HCT116 (cell line): ENCODE measurements at regions not wholly inside any gene's neighbourhood (a gene's known extent, or its start where the extent isn't known, plus 50 kb on each side); places are given as distances from the start of the nearest gene placed in this dataset.

Experiments used
- ATAC-seq: fragments of 200-7000 bp; cut with Tn5 transposase; 2 replicates; pipeline ENCODE4 v1.9.1; 2020; ENCODE audit warnings: mild to moderate bottlenecking, moderate library complexity
- BruUV-seq: library from RNA; stranded (reverse); fragments of 400-500 nt; replicated peaks from 2 replicates; lab custom pipeline; 2021; lab: Mats Ljungman, UMichigan
- CTCF ChIA-PET: fragments of 300-600 bp; sonication (Branson Sonifier 250); formaldehyde crosslinking; loops from one replicate; lab custom pipeline; 2021; ENCODE audit warnings: antibody characterized with exemption; lab: Charles Lee
- POLR2A ChIA-PET: fragments of 300-600, 350-600 bp; sonication (Branson Sonifier 250); formaldehyde crosslinking; loops from one replicate; lab custom pipeline; 2021; ENCODE audit warnings: antibody characterized with exemption; lab: Charles Lee
- RAD21 ChIA-PET, 2 experiments: fragments of 300-600 bp; sonication (Branson Sonifier 250); formaldehyde crosslinking; loops; one replicate each; lab custom pipeline; 2023; ENCODE audit warnings: low total read pairs in 2 of 2; ENCODE audit not compliant: uncharacterized antibody in 2 of 2, unreplicated experiment in 2 of 2, low non-redundant PET in 1 of 2; lab: Charles Lee
- DNase-seq: peaks from one replicate; pipeline ENCODE4 v3.0.0-alpha.2; 2010; ENCODE audit warnings: low read depth, low spot score
- H2AFZ ChIP-seq: fragments of 200-600 bp; shearing (Covaris generic), sonication (generic); 2 replicates; pipeline ENCODE4 v1.6.1; 2017; ENCODE audit warnings: low read depth, mixed run types, mixed read lengths, antibody characterized with exemption, low read length; ENCODE audit not compliant: poor library complexity, severe bottlenecking
- H3K27ac ChIP-seq: 2 replicates; pipeline ENCODE4 v1.5.1; 2012; ENCODE audit warnings: low read depth, low read length
- H3K27me3 ChIP-seq: fragments of 200-600 bp; sonication (generic); 2 replicates; pipeline ENCODE4 v1.6.1; 2016; ENCODE audit warnings: mixed run types, low read length, mixed read lengths; ENCODE audit not compliant: insufficient read depth
- H3K36me3 ChIP-seq, 2 experiments: fragments of 200-500 bp in 1 of 2; fragments of 200-600 bp in 1 of 2; sonication (Bioruptor generic) in 1 of 2; sonication (generic) in 1 of 2; 2 replicates each; pipeline versions ENCODE4 v1.5.1 to v1.6.1; 2014 to 2016; ENCODE audit warnings: low read length in 2 of 2, inconsistent platforms in 1 of 2, mixed read lengths in 1 of 2, mixed run types in 1 of 2; ENCODE audit not compliant: insufficient read depth in 2 of 2, control insufficient read depth in 1 of 2
- H3K4me1 ChIP-seq, 2 experiments: fragments of 200-600 bp in 1 of 2; sonication (generic) in 1 of 2; 2 replicates each; pipeline versions ENCODE4 v1.5.1 to v1.6.1; 2012 to 2017; ENCODE audit warnings: low read length in 2 of 2, inconsistent platforms in 1 of 2, mild to moderate bottlenecking in 1 of 2, mixed read lengths in 1 of 2, mixed run types in 1 of 2, moderate library complexity in 1 of 2; ENCODE audit not compliant: insufficient read depth in 2 of 2, control insufficient read depth in 1 of 2
- H3K4me2 ChIP-seq: fragments of 200-600 bp; sonication (generic); 2 replicates; pipeline ENCODE4 v1.6.1; 2017; ENCODE audit warnings: mixed run types, low read length, mixed read lengths
- H3K4me3 ChIP-seq, 2 experiments: fragments of 200-600 bp in 1 of 2; sonication (generic) in 1 of 2; replicated peaks in 1 of 2; 2 replicates each; pipeline ENCODE4 v1.5.1; 2011 to 2016; ENCODE audit warnings: low read length in 2 of 2, control low read depth in 1 of 2, low read depth in 1 of 2, mild to moderate bottlenecking in 1 of 2, mixed read lengths in 1 of 2, mixed run types in 1 of 2
- H3K79me2 ChIP-seq: fragments of 200-600 bp; sonication (generic); 2 replicates; pipeline ENCODE4 v1.6.1; 2017; ENCODE audit warnings: mild to moderate bottlenecking, mixed run types, low read length, moderate library complexity, mixed read lengths; ENCODE audit not compliant: insufficient read depth
- H3K9ac ChIP-seq: fragments of 200-600 bp; sonication (generic); 2 replicates; pipeline ENCODE4 v1.6.1; 2016; ENCODE audit warnings: low read length, mixed read lengths
- H3K9me2 ChIP-seq: fragments of 200-600 bp; sonication (generic), shearing (Covaris generic); 2 replicates; pipeline ENCODE4 v1.6.1; 2017; ENCODE audit warnings: mixed run types, mild to moderate bottlenecking, moderate library complexity; ENCODE audit not compliant: insufficient read depth
- H3K9me3 ChIP-seq, 2 experiments: fragments of 200-500 bp in 1 of 2; fragments of 200-600 bp in 1 of 2; sonication (Bioruptor generic) in 1 of 2; sonication (generic) in 1 of 2; 2 replicates each; pipeline ENCODE4 v1.6.1; 2014 to 2017; ENCODE audit warnings: low read length in 2 of 2, mixed read lengths in 2 of 2, inconsistent platforms in 1 of 2, low read depth in 1 of 2, mild to moderate bottlenecking in 1 of 2, mixed run types in 1 of 2, moderate library complexity in 1 of 2; ENCODE audit not compliant: control insufficient read depth in 1 of 2, insufficient read depth in 1 of 2
- H4K20me1 ChIP-seq: fragments of 200-600 bp; sonication (generic), shearing (Covaris generic); 2 replicates; pipeline ENCODE4 v1.6.1; 2017; ENCODE audit warnings: mixed run types, mild to moderate bottlenecking, moderate library complexity; ENCODE audit not compliant: insufficient read depth
- CBX3 ChIP-seq: IDR thresholded peaks from 2 replicates; pipeline ENCODE4 v1.6.1; 2012; ENCODE audit warnings: low read depth
- CEBPB ChIP-seq: IDR thresholded peaks from 2 replicates; pipeline ENCODE4 v1.6.1; 2012; ENCODE audit warnings: low read depth
- EGR1 ChIP-seq: IDR thresholded peaks from 2 replicates; pipeline ENCODE4 v1.6.1; 2012; ENCODE audit warnings: low read depth
- EZH2phosphoT487 ChIP-seq: fragments of 200-600 bp; IDR thresholded peaks from 2 replicates; pipeline ENCODE4 v1.6.1; 2018; ENCODE audit warnings: antibody characterized with exemption, borderline replicate concordance
- POLR2AphosphoS5 ChIP-seq: IDR thresholded peaks from 2 replicates; pipeline ENCODE4 v1.6.1; 2011; ENCODE audit warnings: mild to moderate bottlenecking, low read depth, low read length, moderate library complexity
- RAD21 ChIP-seq: IDR thresholded peaks from 2 replicates; pipeline ENCODE4 v1.6.1; 2012; ENCODE audit warnings: low read depth, mild to moderate bottlenecking
- TCF7L2 ChIP-seq: IDR thresholded peaks from 2 replicates; pipeline ENCODE4 v1.7.0; 2011; ENCODE audit warnings: borderline replicate concordance, inconsistent platforms; ENCODE audit not compliant: insufficient read depth, insufficient read length; ENCODE audit errors: extremely low read depth
- ZFX ChIP-seq: fragments of 450-650 bp; IDR thresholded peaks from 2 replicates; pipeline ENCODE4 v1.6.1; 2017
- intact Hi-C: fragments of 100-400 bp; cut with micrococcal nuclease; formaldehyde crosslinking; loops from 2 replicates; pipeline ENCODE4 v1.10.0; 2022
- TF ChIP-seq, protein P1 (sequence below): IDR thresholded peaks from 2 replicates; pipeline ENCODE4 v1.6.1; 2011; ENCODE audit warnings: mild to moderate bottlenecking, low read length, moderate library complexity; ENCODE audit not compliant: insufficient replicate concordance; ENCODE audit errors: extremely low read depth
- TF ChIP-seq, protein P2 (sequence below): IDR thresholded peaks from 2 replicates; pipeline ENCODE4 v1.6.1; 2012

DNA sequence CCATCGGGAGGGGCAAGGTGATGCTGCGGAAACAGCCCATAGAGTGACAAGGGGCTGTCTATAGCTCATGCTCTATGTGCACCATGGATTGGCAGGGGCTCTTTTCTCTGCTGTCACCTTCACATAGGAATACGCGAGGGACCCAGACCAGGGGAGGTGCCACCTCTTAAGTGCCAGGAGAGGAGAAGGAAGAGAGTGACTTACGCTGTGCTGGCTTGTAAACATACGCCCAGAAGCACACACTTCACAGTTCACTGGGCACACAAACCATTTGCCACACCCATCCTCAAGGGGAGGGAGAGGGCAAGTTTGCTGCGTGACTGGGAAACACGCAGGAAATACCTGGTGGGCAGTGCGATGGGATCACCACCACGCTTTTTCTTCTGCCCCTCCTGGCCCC lies 65.1 kb upstream of the GPR45 start:
- ATAC-seq (no peak), DNase-seq (no peak)
- peaks cover 10 to 15% of the 10 kb centered on the region in 2 experiments; a peak in 3 of 4 replicates for H3K4me1 ChIP-seq
- H3K27me3 ChIP-seq = 0 out of 2 replicates have a peak, but pooled peaks cover 7% of the 10 kb centered on the region
- H4K20me1 ChIP-seq = no peaks in the 10 kb centered on the region
- RAD21 ChIA-PET = no interaction called here
- intact Hi-C loops = no loop called here
- H3K4me3 ChIP-seq = no peak overlapping the region
- POLR2A ChIA-PET = no interaction called here
- H3K27ac ChIP-seq = no peak overlapping the region
- no TSS peak for BruUV-seq
- H3K36me3 ChIP-seq = no peaks in the 10 kb centered on the region
- H3K9me2 ChIP-seq = no peaks in the 10 kb centered on the region
- no peak overlapping the region for H2AFZ ChIP-seq
- TF ChIP-seq EZH2phosphoT487 (no peak), EGR1 (no peak), TCF7L2 (no peak), RAD21 (no peak), ZFX (no peak), POLR2AphosphoS5 (no peak), CEBPB (no peak), CBX3 (no peak)
- TF ChIP-seq, protein P1, sequence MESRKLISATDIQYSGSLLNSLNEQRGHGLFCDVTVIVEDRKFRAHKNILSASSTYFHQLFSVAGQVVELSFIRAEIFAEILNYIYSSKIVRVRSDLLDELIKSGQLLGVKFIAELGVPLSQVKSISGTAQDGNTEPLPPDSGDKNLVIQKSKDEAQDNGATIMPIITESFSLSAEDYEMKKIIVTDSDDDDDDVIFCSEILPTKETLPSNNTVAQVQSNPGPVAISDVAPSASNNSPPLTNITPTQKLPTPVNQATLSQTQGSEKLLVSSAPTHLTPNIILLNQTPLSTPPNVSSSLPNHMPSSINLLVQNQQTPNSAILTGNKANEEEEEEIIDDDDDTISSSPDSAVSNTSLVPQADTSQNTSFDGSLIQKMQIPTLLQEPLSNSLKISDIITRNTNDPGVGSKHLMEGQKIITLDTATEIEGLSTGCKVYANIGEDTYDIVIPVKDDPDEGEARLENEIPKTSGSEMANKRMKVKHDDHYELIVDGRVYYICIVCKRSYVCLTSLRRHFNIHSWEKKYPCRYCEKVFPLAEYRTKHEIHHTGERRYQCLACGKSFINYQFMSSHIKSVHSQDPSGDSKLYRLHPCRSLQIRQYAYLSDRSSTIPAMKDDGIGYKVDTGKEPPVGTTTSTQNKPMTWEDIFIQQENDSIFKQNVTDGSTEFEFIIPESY = no peak
- TF ChIP-seq, protein P2, sequence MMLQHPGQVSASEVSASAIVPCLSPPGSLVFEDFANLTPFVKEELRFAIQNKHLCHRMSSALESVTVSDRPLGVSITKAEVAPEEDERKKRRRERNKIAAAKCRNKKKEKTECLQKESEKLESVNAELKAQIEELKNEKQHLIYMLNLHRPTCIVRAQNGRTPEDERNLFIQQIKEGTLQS = no peak
- H3K4me2 ChIP-seq = 0 out of 2 replicates have a peak overlapping the region, but pooled peaks have one; percentile 7
- H3K79me2 ChIP-seq = no peaks in the 10 kb centered on the region
- no peak overlapping the region for H3K9ac ChIP-seq
- CTCF ChIA-PET = no interaction called here
- H3K9me3 ChIP-seq = no peaks in the 10 kb centered on the region
